CD1c-positive myeloid dendritic cell (primary cell): ENCODE measurements at regions not wholly inside any gene's neighbourhood (a gene's known extent, or its start where the extent isn't known, plus 50 kb on each side); places are given as distances from the start of the nearest gene placed in this dataset.
A peak's percentile ranks its signal among the peaks of the same experiment; 100 is the strongest.

Experiments
- DNase-seq: peaks from one replicate; pipeline ENCODE4 v3.0.0-alpha.2; 2016; ENCODE audit errors: extremely low spot score

GRCh38 chr6:170483413-170483812 lies 69.7 kb downstream of the PSMB1 start:
- no peak for DNase-seq

DNA sequence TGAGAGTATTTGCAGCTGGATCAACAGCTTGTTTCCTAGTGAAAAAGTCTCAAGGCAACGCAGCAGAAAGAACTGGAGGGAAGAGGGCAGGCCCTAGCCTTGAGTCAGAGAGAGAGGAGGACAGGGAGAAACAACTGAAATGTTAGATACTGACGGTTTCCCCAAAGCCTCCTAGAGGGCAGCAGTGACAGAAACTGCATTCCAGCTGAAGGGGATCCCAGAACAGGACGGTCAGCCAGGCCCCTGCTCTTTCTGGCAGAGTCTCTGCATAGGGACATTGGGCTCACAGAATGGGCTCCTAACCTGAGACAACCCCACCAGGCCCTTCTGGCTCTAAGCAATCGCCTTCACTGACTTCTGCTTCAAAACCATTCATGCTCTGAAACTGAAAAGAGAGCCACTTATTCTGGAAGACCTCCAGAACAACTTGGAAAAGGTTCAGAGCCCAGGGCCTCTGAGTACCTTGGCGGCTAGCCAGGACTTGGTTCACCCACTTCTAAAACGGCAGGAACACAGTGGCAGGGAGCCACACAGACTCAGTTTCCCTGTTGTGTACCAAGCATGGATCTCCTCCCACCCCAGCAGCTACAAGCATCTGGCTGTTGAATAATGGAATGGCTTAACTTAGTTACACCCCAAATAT lies 72.9 kb downstream of the PSMB1 start:
- no peak for DNase-seq

DNA sequence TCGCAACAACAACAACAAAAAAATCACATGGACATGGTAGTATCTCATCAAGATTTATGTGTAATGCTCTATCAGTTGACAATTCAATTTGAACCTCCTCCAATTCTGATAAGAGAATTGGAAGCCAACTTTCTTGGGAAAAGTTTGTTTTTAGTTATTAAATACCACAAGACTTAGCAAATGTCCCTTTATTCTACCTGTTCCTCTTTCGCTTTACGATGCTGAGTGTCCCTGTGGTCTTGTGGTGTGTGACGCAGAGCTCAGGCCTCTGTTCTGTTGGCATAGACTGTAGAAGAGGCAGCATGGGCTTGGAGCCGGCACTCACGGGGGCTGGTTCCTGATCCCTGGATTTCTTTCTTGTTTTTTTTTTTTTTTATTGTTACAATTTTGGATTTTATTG lies 76.7 kb downstream of the PSMB1 start:
- peak; percentile 35 for DNase-seq

DNA sequence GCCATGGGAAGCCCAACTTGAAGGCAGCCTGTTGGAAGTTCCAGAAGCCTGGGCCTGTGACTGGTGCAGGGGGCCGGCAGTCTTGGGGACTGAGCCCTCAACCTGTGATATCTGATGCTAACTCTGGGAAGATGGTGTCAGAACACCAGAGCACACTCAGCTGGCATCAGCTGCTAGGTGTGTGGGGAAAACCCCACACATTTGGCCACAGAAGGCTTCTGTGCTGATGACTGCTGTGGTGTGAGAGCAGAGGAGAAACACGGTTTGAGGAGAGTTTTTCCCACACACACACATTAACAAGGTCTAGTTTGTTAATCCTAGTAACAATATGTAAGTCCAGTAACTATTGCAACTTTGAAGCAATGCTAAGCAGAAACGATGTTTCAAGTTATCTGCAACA lies 78.0 kb downstream of the PSMB1 start:
- no peak for DNase-seq

GRCh38 chr6:170473801-170474200 lies 79.3 kb downstream of the PSMB1 start:
- DNase-seq: no peak

- DNase-seq: no peak
Measured at GRCh38 chr6:170473301-170473717, 79.8 kb downstream of the PSMB1 start.

DNA sequence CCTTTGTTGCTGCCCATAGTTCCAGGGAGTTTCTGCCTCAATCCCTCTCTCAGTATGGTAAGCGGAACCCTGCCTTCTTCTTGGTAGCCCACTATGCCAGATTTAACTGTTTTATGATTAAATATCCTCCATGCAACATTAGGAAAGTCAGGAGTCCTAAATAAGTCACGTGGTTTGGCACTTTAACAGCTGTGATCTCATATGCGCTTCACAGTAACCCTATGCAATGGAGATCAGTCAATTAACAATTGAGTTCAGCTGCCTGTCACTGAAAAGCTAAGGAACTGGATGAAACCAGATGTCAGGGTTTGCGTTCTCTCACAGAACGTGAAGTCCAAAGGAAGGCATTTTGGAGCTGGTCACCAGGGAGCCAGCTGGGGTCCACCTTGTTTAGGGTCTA lies 81.6 kb downstream of the PSMB1 start:
- no peak for DNase-seq

GRCh38 chr6:170470734-170471133 lies 82.4 kb downstream of the PSMB1 start:
- no peak for DNase-seq

- DNase-seq: no peak
Measured at GRCh38 chr6:170464524-170464979, 88.6 kb downstream of the PSMB1 start.

DNA sequence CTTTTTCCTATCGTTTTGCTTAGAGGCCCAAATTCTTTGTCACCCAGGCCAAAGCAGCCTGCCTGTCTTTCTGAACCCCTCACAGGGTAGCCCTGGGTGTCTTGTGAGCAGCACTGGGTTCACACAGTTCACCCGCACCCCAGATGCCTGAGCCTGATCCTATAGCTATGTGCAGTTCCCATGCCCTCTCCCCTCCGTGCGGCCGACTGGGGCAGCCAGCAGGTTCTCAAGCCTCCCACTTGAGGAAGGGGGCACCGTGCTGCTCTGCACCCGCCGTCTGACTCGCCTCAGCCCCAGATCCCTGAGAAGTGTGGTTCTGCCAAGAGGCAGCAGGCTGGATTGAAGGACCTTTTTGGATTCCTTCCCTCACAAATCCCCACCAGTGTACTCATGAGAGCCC lies 89.0 kb downstream of the PSMB1 start:
- DNase-seq: no peak

- DNase-seq: no peak
Measured at GRCh38 chr6:170463101-170463721, 89.9 kb downstream of the PSMB1 start.

GRCh38 chr6:170462366-170463020 lies 90.6 kb downstream of the PSMB1 start:
- no peak for DNase-seq

- DNase-seq: no peak
Measured at GRCh38 chr6:170461556-170462365, 91.3 kb downstream of the PSMB1 start.

DNA sequence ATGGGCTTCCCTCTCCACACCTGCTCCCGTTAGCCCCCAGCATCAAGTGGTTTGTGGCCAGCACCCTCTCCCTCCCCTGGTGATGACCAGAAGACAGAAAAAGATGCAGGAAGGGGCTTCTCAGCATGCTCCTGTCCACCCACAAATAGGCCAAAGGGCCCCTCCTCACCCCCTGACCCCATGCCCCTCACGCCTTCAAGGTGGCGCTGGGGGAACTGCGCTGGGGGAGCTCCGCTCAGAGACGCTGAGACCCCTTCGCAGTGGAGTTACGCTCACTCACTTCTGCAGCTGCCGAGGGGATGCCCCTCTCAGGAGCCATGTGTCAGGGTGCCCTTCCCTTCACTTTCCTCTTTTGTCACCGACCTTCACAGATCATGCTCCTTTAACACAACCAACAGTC lies 92.0 kb downstream of the PSMB1 start:
- no peak for DNase-seq

GRCh38 chr6:170460641-170461040 lies 92.5 kb downstream of the PSMB1 start:
- no peak for DNase-seq

DNA sequence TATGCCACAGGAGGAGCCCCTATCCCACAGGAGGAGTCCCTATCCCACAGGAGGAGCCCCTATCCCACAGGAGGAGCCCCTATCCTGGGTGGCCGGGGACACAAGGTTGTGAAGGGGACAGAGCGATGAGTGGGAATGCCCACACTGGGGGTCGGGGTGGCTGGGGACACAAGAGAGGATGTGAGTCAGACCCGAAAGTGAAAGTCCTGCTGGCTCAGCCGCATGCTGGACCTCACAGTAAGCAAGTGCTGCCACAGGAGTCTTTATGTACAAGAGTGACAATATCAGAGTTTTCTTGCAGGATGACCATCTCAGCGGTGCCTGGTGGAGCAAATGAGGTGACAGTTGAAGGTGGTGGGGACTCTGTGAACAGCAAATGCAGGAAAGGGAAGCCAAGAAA lies 93.7 kb downstream of the PSMB1 start:
- DNase-seq: peak; percentile 12

DNA sequence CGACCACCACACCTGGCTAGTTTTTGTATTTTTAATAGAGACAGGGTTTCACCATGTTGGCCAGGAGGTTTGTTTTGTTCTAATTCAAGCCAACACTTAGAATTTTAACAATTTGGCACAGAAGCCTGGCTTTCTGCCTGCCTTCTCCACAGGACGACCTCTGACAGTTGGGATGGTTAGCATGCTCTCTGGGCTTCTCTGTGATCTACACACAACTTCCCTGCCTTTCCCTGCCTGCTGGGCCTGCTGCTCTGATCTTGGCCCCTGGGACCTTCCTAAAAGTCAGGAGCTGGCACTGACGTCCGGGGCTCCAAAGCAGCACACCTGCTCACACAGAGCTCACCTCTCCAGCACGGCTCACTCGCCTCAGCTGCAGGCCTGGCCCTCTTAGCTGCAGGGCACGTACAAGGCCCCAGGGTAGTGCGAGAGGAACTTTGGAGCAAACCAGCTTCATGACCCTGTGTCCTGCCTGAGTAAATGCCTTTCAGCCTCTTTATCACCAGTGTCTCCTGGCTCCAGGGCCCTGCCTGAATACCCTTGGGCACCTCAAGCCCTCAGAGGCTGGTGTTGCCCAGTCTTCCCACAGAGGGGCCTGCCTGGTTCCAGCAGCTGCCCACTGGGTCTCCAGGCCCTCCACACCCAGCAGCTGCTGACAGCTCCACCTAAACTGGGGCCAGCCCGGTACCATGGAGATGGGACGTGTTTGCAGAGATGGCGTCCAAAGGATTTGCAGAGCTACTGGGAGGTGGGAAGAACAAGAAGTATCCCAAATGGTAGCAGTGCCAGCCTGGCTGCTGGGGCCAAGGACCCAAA lies 96.0 kb downstream of the PSMB1 start:
- DNase-seq: no peak
